Naive thymus-derived CD4-positive, alpha-beta T cell (primary cell): ENCODE measurements at regions not wholly inside any gene's neighbourhood (a gene's known extent, or its start where the extent isn't known, plus 50 kb on each side); places are given as distances from the start of the nearest gene placed in this dataset.

Experiments
- ATAC-seq: fragments of 150-1000 bp; cut with Tn5 transposase; 2 replicates; pipeline ENCODE4 v1.10.0; 2021; ENCODE audit warnings: mild to moderate bottlenecking, moderate library complexity
- CTCF ChIA-PET: fragments of 350-600 bp; sonication (Branson Sonifier 250); formaldehyde crosslinking; loops from one replicate; lab custom pipeline; 2021; ENCODE audit warnings: antibody characterized with exemption; lab: Charles Lee
- POLR2A ChIA-PET: fragments of 350-600 bp; sonication (Branson Sonifier 250); formaldehyde crosslinking; loops from one replicate; lab custom pipeline; 2021; ENCODE audit warnings: antibody characterized with exemption, inconsistent platforms; lab: Charles Lee
- DNase-seq, 9 donors: peaks; one replicate each; pipeline versions ENCODE4 v3.0.0 to v3.0.0-alpha.2; 2020 to 2022; ENCODE audit warnings: mixed read lengths in 1 of 9
- H3K27ac ChIP-seq: one replicate; pipeline ENCODE4 v1.7.0; 2013; ENCODE audit warnings: mild to moderate bottlenecking, low read depth, low read length, moderate library complexity
- H3K27me3 ChIP-seq, 2 donors: one replicate each; pipeline ENCODE4 v1.7.0; 2013; ENCODE audit warnings: low read length in 2 of 2, mild to moderate bottlenecking in 2 of 2, moderate library complexity in 2 of 2; ENCODE audit not compliant: control insufficient read depth in 2 of 2, insufficient read depth in 2 of 2
- H3K36me3 ChIP-seq, 3 experiments: 1 replicate in 2 of 3; 2 replicates in 1 of 3; pipeline ENCODE4 v1.7.0; 2013; ENCODE audit warnings: low read length in 3 of 3, mild to moderate bottlenecking in 3 of 3, moderate library complexity in 1 of 3; ENCODE audit not compliant: insufficient read depth in 3 of 3, control insufficient read depth in 2 of 3
- H3K4me1 ChIP-seq, 2 donors: one replicate each; pipeline ENCODE4 v1.7.0; 2013; ENCODE audit warnings: low read length in 2 of 2, mild to moderate bottlenecking in 2 of 2, moderate library complexity in 1 of 2; ENCODE audit not compliant: control insufficient read depth in 2 of 2, insufficient read depth in 2 of 2
- H3K4me3 ChIP-seq: 2 replicates; pipeline ENCODE4 v1.7.0; 2013; ENCODE audit warnings: mild to moderate bottlenecking, low read length
- H3K9me3 ChIP-seq, 3 experiments: 1 replicate in 2 of 3; 2 replicates in 1 of 3; pipeline ENCODE4 v1.7.0; 2013; ENCODE audit warnings: low read length in 3 of 3; ENCODE audit not compliant: control insufficient read depth in 2 of 3
- H3K27ac Mint-ChIP-seq, 9 donors: one replicate each; pipeline ENCODE4 v1.8.0; 2020 to 2022; ENCODE audit warnings: mixed read lengths in 9 of 9, mild to moderate bottlenecking in 8 of 9, moderate library complexity in 5 of 9, inconsistent platforms in 2 of 9
- H3K27me3 Mint-ChIP-seq, 5 donors: one replicate each; pipeline ENCODE4 v1.8.0; 2021 to 2022; ENCODE audit warnings: mixed read lengths in 5 of 5, mild to moderate bottlenecking in 1 of 5
- H3K36me3 Mint-ChIP-seq, 5 donors: one replicate each; pipeline ENCODE4 v1.8.0; 2020 to 2022; ENCODE audit warnings: mixed read lengths in 5 of 5, mild to moderate bottlenecking in 3 of 5, inconsistent platforms in 1 of 5
- H3K4me1 Mint-ChIP-seq, 7 donors: one replicate each; pipeline ENCODE4 v1.8.0; 2020 to 2022; ENCODE audit warnings: mixed read lengths in 7 of 7, mild to moderate bottlenecking in 3 of 7, inconsistent platforms in 1 of 7
- H3K4me3 Mint-ChIP-seq, 10 donors: one replicate each; pipeline ENCODE4 v1.8.0; 2020 to 2022; ENCODE audit warnings: mild to moderate bottlenecking in 10 of 10, mixed read lengths in 10 of 10, moderate library complexity in 6 of 10, inconsistent platforms in 2 of 10
- H3K9me3 Mint-ChIP-seq, 11 donors: one replicate each; pipeline ENCODE4 v1.8.0; 2020 to 2022; ENCODE audit warnings: mixed read lengths in 11 of 11, mild to moderate bottlenecking in 4 of 11, inconsistent platforms in 1 of 11, moderate library complexity in 1 of 11
- intact Hi-C, 2 donors: fragments of 100-400 bp; cut with micrococcal nuclease; formaldehyde crosslinking; loops; one replicate each; pipeline ENCODE4 v1.15.1; 2023

DNA sequence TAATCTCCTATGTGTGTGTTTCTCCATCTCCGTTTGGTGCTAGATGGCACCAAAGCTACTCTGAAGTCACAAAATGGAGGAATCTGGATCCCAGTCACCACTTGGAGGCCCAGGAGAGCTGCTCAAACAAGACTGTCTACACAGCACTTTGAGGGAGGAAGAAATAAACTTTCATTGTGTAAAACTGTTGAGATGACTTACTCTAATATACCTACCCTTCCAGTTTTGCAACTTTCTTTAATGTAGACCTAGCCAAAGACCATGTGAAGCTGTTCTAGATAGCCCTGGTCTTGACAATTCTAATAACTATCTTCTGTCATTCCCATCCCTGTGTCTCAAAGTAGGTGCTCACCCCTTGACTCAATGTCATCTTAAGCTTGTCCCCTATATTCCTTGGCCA, 52.8 kb upstream of the TAB3 start:
- H3K27ac Mint-ChIP-seq, result no peak overlapping the region
- Histone ChIP-seq H3K27ac (no peak overlapping the region), H3K36me3 (no peaks in the 10 kb centered on the region), H3K4me1 (no peaks in the 10 kb centered on the region), H3K9me3 (no peaks in the 10 kb centered on the region), H3K4me3 (no peak overlapping the region), H3K27me3 (no peaks in the 10 kb centered on the region)
- intact Hi-C loops, result no loop called here
- POLR2A ChIA-PET, result no interaction called here
- CTCF ChIA-PET, result no interaction called here
- H3K4me3 Mint-ChIP-seq, result no peak overlapping the region
- no peak for DNase-seq
- H3K4me1 Mint-ChIP-seq, result no peaks in the 10 kb centered on the region
- no peaks in the 10 kb centered on the region for H3K36me3 Mint-ChIP-seq
- H3K9me3 Mint-ChIP-seq, result peaks cover 0 to 3% (median 0%) of the 10 kb centered on the region in 11 donors
- H3K27me3 Mint-ChIP-seq, result peaks cover 0 to 5% (median 0%) of the 10 kb centered on the region in 5 donors
- no peak for ATAC-seq

- Mint-ChIP-seq H3K4me1 (no peaks in the 10 kb centered on the region), H3K27ac (no peak overlapping the region), H3K27me3 (peaks cover 0 to 4% (median 0%) of the 10 kb centered on the region in 5 donors), H3K9me3 (peaks cover 0 to 3% (median 0%) of the 10 kb centered on the region in 11 donors), H3K36me3 (no peaks in the 10 kb centered on the region), H3K4me3 (no peak overlapping the region)
- ChIA-PET CTCF (no interaction called here), POLR2A (no interaction called here)
- H3K36me3 ChIP-seq, result no peaks in the 10 kb centered on the region
- H3K27me3 ChIP-seq, result no peaks in the 10 kb centered on the region
- no peak overlapping the region for H3K27ac ChIP-seq
- intact Hi-C loops, result no loop called here
- no peak overlapping the region for H3K4me3 ChIP-seq
- no peaks in the 10 kb centered on the region for H3K9me3 ChIP-seq
- H3K4me1 ChIP-seq, result no peaks in the 10 kb centered on the region
- no peak for DNase-seq
- ATAC-seq, result no peak
Observed at GRCh38 chrX:30939928-30940327, 50.9 kb upstream of the TAB3 start.
